CD1c-positive myeloid dendritic cell (primary cell): ENCODE measurements at regions not wholly inside any gene's neighbourhood (a gene's known extent, or its start where the extent isn't known, plus 50 kb on each side); places are given as distances from the start of the nearest gene placed in this dataset.

ENCODE experiments used
- DNase-seq: peaks from one replicate; pipeline ENCODE4 v3.0.0-alpha.2; 2016; ENCODE audit errors: extremely low spot score

GRCh38 chr6:23584134-23584763, 541.8 kb upstream of the NRSN1 start:
- no peak for DNase-seq

- DNase-seq = no peak
These were observed 538.4 kb upstream of the NRSN1 start for GRCh38 chr6:23587582-23587981.

- DNase-seq = no peak
These were observed 536.2 kb upstream of the NRSN1 start for GRCh38 chr6:23589811-23590210.

DNA sequence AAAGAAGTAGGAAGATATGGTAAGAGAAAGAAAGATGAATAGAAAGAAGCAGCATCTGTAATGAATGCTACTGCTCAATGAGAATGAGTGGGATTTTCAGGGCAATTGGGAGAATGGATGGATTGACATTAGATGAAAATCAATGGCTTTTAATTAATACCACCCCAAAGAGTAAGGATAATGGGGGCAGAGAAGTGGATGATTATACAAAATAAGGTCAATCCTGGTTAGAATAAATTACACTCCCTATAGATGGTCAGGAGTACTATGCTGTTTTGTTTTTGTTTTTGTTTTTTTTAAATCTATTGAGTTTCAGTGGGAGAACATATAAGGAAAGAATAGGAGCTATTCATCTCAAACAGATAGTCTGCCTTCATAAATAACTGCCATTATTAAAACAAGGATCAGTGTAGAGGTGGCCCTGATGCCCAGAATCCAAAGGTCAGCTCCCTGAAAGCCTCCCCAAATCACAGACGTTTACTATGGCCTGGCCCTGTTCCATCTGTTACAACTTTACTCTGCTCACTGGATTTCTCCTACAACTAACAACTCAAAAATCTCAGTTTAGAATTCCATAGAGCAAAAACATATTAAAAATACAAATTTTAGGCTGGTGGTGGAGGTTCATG, 535.4 kb upstream of the NRSN1 start:
- DNase-seq = no peak

GRCh38 chr6:23591761-23592160, 534.3 kb upstream of the NRSN1 start:
- no peak for DNase-seq

DNA sequence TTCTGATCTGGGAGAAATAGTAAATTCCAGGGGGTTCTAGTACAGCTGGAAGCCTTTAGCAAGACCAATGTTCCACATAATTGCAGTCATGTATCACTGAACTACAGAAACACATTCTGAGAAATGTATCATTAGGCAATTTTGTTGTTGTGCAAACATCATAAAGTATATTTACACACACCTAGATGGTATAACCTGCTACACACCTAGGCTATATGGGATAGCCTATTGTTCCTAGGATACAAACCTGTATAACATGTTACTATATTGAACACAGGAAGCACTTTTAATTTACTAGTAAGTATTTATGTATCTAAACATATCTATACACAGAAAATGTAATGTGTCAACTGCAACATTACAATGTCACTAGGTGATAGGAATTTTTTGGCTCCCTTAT, 525.9 kb upstream of the NRSN1 start:
- DNase-seq = no peak

- no peak for DNase-seq
These were observed 524.1 kb upstream of the NRSN1 start for GRCh38 chr6:23601811-23602345.

- no peak for DNase-seq
These were observed 517.0 kb upstream of the NRSN1 start for GRCh38 chr6:23608931-23609435.

GRCh38 chr6:23611776-23612381, 514.1 kb upstream of the NRSN1 start:
- no peak for DNase-seq

DNA sequence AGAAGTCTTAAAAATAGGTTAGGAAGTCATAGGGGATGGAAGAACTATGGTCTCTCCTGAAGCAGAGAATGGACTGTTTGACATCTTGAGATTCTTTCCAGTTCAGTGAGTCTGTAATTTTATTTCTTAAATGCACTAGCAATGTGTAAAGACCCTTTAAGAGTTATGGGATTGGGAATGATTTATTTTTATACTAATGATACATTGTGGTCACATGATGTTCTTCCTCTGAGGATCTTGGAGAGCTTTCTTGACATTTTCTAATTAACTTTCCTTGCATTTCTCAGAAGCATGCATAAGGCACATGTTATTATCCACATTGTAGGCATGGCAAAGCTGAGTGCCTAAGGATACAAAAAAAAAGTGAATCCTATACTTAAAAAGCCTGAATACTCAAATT, 507.6 kb upstream of the NRSN1 start:
- DNase-seq = no peak

- no peak for DNase-seq
These were observed 505.1 kb upstream of the NRSN1 start for GRCh38 chr6:23620911-23621401.

DNA sequence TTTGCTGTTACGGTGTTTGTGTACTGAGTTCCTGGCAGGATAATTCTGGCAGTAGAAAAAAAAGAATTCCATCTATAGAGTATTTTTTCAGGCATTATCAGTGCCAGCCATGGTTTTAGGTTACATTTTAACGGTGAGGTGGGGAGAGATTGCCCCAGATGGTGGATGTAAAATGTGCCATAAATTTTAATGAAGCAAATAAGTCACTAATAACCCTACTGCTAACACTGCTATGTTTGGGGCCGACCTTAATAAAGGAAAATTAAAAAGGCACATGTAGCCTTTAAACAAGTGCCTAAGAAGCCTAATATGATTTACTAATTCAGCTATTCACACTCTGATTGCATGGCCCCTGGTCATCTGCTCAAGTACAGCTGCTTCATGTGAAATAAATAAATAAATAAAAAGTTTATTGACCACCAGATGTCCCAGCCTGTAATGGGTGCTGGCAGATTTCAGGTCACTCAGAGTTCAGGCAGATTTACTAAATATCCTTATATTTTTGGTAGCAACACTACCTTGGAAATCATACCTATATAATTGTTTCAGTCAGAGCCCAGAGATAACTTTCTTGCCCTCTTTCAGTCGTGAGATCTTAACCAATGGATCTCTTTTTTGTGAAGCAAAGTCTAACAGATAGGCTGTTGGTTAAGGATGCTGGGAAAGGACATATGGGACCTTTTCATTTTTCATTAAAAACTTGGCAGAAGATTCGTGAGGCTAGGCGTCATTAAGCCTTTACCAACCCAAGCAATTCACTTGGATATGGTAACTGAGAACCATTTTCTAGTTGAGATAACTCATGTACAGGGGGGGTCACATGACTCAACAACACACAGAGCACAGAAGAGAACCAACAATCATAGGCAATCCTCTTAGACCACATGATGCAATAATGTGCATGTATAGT, 495.0 kb upstream of the NRSN1 start:
- no peak for DNase-seq

- DNase-seq = no peak
These were observed 492.0 kb upstream of the NRSN1 start for GRCh38 chr6:23633996-23634395.

DNA sequence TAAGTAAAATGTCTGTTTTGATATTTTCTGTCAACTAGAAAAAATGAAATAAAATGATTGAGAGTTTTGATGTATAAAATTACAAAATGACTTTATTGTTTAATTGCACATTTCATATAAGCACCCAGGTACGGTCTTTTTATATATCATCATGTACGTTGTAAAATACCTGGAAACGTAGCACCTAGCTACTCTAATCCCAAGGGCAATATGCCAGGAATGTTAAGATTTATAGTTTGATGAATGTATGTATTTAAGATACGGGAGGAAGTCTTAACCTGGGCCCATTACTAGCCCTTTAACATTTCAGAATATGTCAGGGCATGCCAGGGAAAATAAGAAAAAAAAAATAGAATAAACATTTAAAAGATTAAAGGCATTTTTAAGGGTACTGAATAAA, 490.9 kb upstream of the NRSN1 start:
- DNase-seq = no peak

DNA sequence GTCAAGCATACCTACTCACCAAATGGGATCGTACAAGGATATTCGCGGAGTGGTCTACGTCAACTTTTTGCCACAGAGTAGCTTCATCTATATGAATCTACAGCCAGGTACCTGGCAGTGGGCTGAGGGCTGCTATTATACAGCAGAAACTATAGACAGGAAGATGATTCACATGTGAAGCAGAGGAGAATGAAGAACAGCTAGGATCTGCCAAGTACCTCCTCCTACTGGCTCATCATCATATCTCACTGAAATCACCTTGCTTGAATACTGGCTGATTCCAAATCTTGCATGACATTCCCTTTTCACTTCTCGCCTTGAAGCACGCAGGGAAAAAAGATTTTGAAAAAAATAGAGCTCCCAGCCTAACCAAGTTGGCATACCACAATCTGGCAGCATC, 488.7 kb upstream of the NRSN1 start:
- no peak for DNase-seq

DNA sequence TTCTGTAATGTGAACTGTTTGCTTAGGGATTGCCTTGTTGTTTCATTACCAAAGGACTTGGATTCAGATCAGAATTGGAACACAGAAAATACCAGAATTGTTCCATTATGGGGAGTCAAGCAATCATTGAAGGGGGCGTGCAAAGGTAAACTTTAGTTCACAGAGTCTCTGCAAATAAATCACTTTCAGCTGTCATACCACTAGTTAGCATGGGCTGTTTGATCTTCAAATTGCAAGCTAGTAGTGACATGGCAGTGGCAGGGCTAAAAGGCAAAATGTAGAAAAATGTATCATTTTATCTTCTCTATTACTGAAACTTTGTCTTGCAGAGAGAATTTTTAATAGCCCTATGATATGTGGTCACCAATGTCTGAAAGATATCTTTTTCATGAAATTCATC, 483.2 kb upstream of the NRSN1 start:
- DNase-seq = no peak

GRCh38 chr6:23647045-23647444, 479.0 kb upstream of the NRSN1 start:
- no peak for DNase-seq

GRCh38 chr6:23650676-23651075, 475.3 kb upstream of the NRSN1 start:
- no peak for DNase-seq

DNA sequence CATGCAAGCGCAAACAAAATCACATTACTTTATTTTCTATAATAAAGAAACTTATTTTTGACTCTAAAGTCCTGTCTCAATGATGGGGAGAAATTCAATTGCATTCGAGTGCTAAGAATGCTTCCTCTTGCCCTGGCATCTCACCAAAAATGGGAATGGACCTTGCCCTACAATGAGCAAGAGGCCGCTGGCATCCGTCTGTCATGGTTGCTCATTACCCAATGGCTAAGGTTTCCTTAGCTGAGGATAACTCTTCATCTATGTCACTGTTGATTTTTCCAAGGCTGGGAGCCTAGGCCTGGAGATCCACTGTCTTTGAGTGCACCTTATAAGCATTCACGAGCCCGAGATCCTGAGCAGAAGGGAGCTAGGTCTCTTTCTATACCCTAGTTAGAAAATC, 471.3 kb upstream of the NRSN1 start:
- DNase-seq = no peak

- no peak for DNase-seq
These were observed 470.5 kb upstream of the NRSN1 start for GRCh38 chr6:23655525-23655924.

DNA sequence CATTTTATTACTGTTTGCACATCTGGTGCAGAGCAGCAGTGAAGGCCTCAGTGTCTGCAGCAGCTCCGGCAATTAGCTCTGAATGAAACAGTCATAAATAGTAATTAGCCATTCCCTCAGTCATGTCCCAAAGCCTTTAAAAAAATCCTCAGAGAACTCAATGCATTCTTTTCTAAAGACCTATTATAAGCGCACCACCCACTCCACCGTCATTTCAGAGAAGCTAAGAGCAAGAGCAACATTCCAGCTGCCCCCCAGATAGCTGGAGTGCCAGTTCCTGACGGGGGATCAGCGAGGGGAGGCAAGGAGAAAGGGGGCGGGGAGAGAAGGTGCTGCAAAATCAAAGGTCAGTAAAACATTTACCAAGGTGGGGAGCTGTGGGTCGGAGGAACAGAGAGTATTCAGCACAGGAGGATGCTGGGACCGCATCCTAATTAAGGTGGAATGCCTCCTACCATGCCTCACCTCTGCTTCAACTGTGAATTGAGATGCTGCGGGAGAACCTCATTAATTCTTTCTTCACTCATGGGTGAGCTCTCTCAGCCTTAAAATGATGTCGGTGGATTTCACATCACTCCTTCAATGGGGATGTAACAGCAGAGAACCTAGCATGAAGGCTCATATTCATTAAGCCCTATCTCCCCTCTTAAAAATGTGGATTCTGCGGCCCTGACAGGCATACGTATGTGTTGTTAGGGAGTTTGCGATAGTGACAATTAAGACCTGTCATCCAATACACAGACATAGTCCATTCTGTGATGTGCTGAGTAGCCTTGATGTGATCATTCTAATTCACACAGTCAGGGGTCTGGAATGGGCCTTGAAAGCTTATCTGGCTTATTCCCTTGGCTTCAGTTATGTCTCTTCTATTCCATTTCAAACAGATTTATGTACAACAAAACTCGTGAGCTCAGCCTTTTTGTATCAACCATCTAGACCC, 469.5 kb upstream of the NRSN1 start:
- DNase-seq = no peak
